NCI-H748 treated with DMSO at 0.1 percent for 48 hours (cell line): ENCODE measurements at regions not wholly inside any gene's neighbourhood (a gene's known extent, or its start where the extent isn't known, plus 50 kb on each side); places are given as distances from the start of the nearest gene placed in this dataset.
A peak's percentile ranks its signal among the peaks of the same experiment; 100 is the strongest.

Experiments used
- DNase-seq: peaks from one replicate; lab custom pipeline; 2025; lab: John Stamatoyannopoulos, UW

DNA sequence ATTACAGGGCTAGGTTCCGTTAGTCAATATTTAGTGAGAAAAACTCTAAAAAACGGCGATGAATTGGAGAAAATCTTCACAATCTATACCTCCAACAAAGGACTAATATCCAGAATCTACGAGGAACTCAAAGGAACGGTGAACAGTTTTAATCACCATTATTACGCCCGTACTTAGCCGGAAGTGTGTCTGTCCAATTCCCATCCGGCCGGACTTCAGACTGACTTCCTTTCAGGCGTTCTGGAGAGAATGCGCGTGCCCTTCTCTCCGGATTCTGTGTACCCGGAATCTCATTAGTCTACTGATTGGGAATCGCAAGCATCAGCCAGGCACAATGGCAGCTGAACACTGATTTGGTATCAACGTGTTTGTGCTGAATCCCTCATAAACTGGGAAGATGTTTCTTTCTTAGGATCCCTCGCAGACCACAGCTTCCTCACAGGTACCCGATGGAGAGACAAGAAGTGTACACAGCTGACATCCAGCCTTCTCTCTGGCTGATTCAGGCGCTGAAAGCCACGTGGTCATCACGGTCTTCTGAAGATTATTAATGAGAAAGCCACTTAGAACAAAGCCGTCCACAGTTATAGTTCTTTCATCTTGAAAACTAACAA, 239.9 kb downstream of the ZNF516 start:
- DNase-seq, result no peak

DNA sequence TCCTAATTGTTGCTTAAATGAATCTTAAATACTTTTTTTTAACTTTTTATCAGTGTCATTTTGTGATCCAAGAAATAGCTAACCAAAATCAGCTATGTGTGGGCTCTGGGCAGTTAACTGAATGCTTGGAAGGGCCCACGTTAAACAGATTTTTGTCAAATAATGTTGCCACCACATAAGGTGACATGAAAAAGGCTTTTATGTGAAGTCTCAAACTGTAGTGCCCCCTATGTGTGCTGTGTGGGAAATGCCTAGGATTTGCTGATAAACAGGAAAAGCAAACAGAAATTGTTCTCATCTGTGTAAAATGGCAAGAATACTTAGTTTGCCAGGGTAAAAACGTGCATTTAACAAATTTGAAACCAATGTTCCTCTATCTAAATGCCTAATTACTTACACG, 242.2 kb downstream of the ZNF516 start:
- peak; percentile 70 for DNase-seq

DNA sequence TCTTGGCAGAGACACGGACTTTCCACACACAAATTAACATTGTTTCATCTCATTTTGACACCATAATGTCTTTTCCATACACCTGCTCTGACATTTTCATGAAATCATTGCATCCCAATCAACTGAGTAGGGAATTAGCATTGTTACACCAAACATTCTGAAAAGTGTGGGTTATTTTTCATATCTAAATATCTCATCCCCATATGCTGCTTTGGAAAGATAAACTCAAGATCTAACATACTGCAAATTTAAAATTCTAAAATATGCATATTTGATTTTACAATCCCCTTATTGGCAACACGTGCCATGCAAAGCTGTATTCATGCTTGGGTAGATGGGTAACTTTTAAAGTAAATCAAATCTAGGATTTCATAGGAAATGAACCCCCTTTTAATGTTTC, 242.9 kb downstream of the ZNF516 start:
- no peak for DNase-seq

DNA sequence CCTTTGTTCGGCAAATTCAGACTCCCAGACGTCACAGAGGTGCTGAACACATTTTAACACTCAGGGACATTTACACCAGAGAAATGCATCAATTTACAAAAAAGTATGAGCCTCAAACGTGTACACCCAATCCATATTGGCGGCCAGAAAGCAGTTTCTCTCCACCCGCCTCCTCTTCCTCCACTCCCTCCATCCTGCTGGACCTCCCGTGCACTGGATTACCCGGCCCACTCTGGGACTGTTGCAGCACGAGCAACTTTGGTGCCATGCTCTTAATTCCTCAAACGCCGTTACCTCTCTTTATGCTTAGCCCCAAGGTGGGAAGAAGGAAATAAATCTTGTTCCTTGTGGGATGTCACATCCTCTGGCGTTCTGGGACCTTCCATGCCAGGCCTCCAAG, 243.4 kb downstream of the ZNF516 start:
- no peak for DNase-seq

GRCh38 chr18:76246590-76246989, 248.5 kb downstream of the ZNF516 start:
- no peak for DNase-seq

DNA sequence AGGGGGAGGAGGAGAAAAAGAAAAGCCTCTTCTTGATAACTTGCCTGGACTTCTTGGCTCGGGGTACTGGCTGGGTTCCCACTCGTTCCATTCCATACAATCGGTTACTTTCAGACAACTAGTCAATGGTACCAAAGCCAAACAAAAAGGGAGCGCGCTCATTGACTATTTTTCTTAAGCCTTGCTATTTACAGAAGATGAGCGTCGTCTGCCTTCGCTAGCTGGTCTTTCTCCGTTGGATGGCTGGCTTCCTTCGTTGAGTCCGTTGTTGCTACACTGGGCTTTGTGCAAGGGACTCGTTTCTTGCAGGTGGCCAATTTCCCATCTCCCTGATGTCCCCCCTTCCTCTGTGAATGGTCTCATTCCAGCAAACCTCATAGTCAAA, 260.4 kb downstream of the ZNF516 start:
- DNase-seq, result no peak

- DNase-seq, result no peak
Measured at GRCh38 chr18:76233876-76234675, 261.0 kb downstream of the ZNF516 start.

- DNase-seq, result no peak
Measured at GRCh38 chr18:76233406-76233805, 261.6 kb downstream of the ZNF516 start.

DNA sequence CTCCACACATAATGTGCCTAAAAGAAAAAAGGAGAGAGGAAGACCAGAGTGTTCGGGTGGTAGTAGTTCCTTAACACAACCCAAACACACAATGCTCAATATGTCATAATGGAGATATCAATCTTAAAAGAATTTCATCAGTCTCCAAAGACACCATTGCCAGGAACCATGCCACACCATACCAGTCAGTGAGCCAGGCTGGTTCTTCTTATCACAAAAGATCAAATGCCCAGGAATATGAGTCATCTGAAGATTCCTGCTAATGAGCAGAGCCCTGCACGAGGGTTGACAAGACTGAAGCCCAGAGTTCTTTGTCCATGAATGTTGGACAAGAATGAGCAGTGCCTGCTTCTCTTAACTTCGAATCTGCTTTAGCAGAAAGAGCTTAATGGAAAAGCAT, 262.3 kb downstream of the ZNF516 start:
- no peak for DNase-seq

DNA sequence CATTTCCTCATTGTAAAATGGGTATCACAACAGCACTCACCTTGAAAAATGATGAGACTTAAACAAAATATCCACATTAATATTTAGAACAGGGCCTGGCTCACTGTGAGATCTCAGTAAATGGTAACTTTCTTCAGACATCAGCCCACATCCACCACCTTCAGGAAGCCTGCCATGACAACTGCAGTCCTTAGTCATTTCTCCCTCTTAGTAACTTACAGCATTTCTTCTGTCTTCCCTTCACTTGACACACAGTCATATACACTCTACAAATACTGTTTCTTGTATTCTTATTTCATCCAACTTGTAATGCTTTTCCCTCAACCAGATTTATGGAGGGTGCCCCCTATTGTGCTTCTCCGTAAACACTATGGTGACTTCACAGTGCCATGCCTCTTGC, 263.0 kb downstream of the ZNF516 start:
- no peak for DNase-seq

DNA sequence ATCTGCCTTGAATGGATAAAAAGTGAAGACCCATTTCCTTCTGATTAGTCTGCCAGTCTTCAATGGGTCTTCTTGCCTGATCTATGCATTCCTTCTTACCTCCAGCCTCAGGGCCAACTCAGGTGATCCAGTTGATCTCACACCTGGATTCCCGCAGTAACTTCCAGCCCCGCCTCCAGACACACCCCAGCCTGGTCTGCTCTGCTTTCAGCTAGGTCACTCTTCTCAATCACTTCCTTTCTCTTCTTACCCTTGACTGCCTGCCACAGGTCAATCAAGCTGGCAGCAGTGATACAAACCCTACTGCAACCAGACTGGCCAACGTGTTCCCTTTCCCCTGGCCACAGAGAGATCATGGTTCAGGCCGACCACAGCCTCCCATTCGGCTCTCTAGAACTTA, 263.6 kb downstream of the ZNF516 start:
- DNase-seq, result no peak

- no peak for DNase-seq
Measured at GRCh38 chr18:76230791-76231190, 264.3 kb downstream of the ZNF516 start.

DNA sequence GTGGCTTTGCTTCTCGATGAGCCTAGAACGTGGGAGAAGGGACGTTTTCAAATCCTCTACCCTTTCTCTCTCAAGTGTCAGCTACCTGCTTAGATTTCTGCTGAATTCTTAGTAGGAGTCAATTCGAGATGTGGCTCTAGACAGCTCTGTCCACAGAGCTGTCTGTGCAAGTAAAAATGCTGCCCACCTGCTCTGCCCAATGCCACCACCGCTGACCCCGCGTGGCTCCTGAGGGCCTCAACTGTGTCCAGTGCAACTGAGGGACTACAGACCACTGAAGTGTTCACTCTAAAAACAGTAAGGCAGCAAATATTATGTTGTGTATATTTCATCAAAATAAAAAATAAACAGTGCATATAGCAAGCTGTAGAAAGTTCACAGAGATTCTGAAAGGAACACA, 266.3 kb downstream of the ZNF516 start:
- no peak for DNase-seq

DNA sequence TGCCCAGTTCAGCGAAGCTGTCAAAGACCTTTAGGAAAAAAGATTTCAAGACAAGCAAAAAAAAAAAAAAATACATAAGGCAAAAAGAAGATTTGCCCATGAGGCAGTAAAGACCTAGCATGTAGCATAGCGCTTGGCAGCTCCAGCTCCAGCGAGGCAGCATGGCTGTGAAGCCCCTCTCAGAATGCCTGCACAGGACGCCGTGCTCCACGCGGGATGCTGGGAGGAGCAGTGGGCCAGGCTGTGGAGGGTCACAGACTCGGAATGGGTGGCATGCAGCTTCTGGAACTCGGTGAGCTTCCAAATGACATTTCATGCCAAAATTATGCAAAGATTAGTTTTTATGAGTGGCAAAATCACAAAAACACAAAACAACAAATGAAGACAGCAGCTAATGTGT, 267.3 kb downstream of the ZNF516 start:
- no peak for DNase-seq

- DNase-seq, result no peak
Measured at GRCh38 chr18:76223403-76223802, 271.6 kb downstream of the ZNF516 start.

DNA sequence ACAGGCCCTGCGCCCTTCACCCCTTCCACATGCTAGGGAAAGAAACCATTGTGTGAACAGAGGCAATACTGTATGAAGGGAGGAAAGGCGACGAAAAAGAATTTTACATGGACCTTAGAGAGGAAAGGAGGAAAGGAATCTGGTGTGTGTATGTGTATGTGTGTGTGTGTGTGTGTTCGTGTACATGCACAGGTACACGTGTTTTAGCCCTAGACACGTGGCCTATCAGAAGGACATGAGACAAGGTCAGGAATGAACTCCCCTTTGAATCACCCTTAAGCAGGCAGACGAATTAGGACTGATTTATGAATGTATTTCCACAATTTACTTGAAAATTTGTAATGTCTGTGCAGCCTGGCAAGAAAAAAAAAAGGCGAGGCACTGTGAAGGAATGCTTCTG, 276.0 kb downstream of the ZNF516 start:
- no peak for DNase-seq

- no peak for DNase-seq
Measured at GRCh38 chr18:76216096-76216495, 278.9 kb downstream of the ZNF516 start.

GRCh38 chr18:76213991-76214390, 281.1 kb downstream of the ZNF516 start:
- peak; percentile 86 for DNase-seq

DNA sequence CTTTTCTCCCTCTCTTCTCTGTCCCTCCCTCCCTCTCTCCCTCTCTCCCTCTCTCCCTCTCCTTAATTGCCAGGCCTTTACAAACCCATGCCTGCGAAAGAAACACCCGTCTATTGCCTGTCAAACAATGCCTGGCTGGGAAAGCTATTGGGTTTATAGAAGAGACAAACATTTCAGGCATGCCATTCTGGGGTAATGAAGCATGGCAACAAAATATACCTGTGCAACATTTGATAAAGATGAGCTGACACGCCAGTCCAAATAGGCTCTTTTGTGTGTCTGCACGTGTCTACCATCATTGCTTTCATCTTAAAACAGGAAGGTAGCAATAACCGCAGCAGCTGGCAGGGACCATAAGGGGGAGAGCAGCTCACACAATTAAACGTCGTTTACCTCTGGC, 282.1 kb downstream of the ZNF516 start:
- peak; percentile 99 for DNase-seq

- no peak for DNase-seq
Measured at GRCh38 chr18:76209597-76209996, 285.4 kb downstream of the ZNF516 start.

GRCh38 chr18:76208678-76209306, 286.2 kb downstream of the ZNF516 start:
- DNase-seq, result peak; percentile 64

GRCh38 chr18:76205906-76206305, 289.1 kb downstream of the ZNF516 start:
- no peak for DNase-seq

DNA sequence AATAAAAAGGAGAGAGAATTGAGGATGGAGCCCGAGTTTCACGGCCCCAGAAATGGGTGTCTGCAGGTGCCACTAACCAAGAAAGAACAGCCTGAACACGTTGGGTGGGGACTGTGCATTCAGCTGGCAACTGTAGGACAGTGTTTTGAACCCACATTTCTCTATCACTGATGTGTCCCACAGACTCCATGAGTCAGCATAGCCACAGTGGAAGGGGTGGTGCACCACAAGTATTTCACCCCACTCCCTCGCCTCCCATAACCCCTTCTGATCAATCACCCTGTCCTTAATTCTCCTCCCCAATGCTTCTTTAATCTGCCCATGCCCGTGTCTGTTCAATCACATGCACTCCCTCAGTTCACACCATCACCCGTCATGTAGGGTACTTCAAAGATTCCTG, 291.5 kb downstream of the ZNF516 start:
- DNase-seq, result no peak
